HCT116 (cell line): ENCODE measurements at regions not wholly inside any gene's neighbourhood (a gene's known extent, or its start where the extent isn't known, plus 50 kb on each side); places are given as distances from the start of the nearest gene placed in this dataset.

Experiments
- ATAC-seq: fragments of 200-7000 bp; cut with Tn5 transposase; 2 replicates; pipeline ENCODE4 v1.9.1; 2020; ENCODE audit warnings: mild to moderate bottlenecking, moderate library complexity
- BruUV-seq: library from RNA; stranded (reverse); fragments of 400-500 nt; replicated peaks from 2 replicates; lab custom pipeline; 2021; lab: Mats Ljungman, UMichigan
- CTCF ChIA-PET: fragments of 300-600 bp; sonication (Branson Sonifier 250); formaldehyde crosslinking; loops from one replicate; lab custom pipeline; 2021; ENCODE audit warnings: antibody characterized with exemption; lab: Charles Lee
- POLR2A ChIA-PET: fragments of 300-600, 350-600 bp; sonication (Branson Sonifier 250); formaldehyde crosslinking; loops from one replicate; lab custom pipeline; 2021; ENCODE audit warnings: antibody characterized with exemption; lab: Charles Lee
- RAD21 ChIA-PET, 2 experiments: fragments of 300-600 bp; sonication (Branson Sonifier 250); formaldehyde crosslinking; loops; one replicate each; lab custom pipeline; 2023; ENCODE audit warnings: low total read pairs in 2 of 2; ENCODE audit not compliant: uncharacterized antibody in 2 of 2, unreplicated experiment in 2 of 2, low non-redundant PET in 1 of 2; lab: Charles Lee
- DNase-seq: peaks from one replicate; pipeline ENCODE4 v3.0.0-alpha.2; 2010; ENCODE audit warnings: low read depth, low spot score
- H2AFZ ChIP-seq: fragments of 200-600 bp; shearing (Covaris generic), sonication (generic); 2 replicates; pipeline ENCODE4 v1.6.1; 2017; ENCODE audit warnings: low read depth, mixed run types, mixed read lengths, antibody characterized with exemption, low read length; ENCODE audit not compliant: poor library complexity, severe bottlenecking
- H3K27ac ChIP-seq: 2 replicates; pipeline ENCODE4 v1.5.1; 2012; ENCODE audit warnings: low read depth, low read length
- H3K27me3 ChIP-seq: fragments of 200-600 bp; sonication (generic); 2 replicates; pipeline ENCODE4 v1.6.1; 2016; ENCODE audit warnings: mixed run types, low read length, mixed read lengths; ENCODE audit not compliant: insufficient read depth
- H3K36me3 ChIP-seq, 2 experiments: fragments of 200-500 bp in 1 of 2; fragments of 200-600 bp in 1 of 2; sonication (Bioruptor generic) in 1 of 2; sonication (generic) in 1 of 2; 2 replicates each; pipeline versions ENCODE4 v1.5.1 to v1.6.1; 2014 to 2016; ENCODE audit warnings: low read length in 2 of 2, inconsistent platforms in 1 of 2, mixed read lengths in 1 of 2, mixed run types in 1 of 2; ENCODE audit not compliant: insufficient read depth in 2 of 2, control insufficient read depth in 1 of 2
- H3K4me1 ChIP-seq, 2 experiments: fragments of 200-600 bp in 1 of 2; sonication (generic) in 1 of 2; 2 replicates each; pipeline versions ENCODE4 v1.5.1 to v1.6.1; 2012 to 2017; ENCODE audit warnings: low read length in 2 of 2, inconsistent platforms in 1 of 2, mild to moderate bottlenecking in 1 of 2, mixed read lengths in 1 of 2, mixed run types in 1 of 2, moderate library complexity in 1 of 2; ENCODE audit not compliant: insufficient read depth in 2 of 2, control insufficient read depth in 1 of 2
- H3K4me2 ChIP-seq: fragments of 200-600 bp; sonication (generic); 2 replicates; pipeline ENCODE4 v1.6.1; 2017; ENCODE audit warnings: mixed run types, low read length, mixed read lengths
- H3K4me3 ChIP-seq, 2 experiments: fragments of 200-600 bp in 1 of 2; sonication (generic) in 1 of 2; replicated peaks in 1 of 2; 2 replicates each; pipeline ENCODE4 v1.5.1; 2011 to 2016; ENCODE audit warnings: low read length in 2 of 2, control low read depth in 1 of 2, low read depth in 1 of 2, mild to moderate bottlenecking in 1 of 2, mixed read lengths in 1 of 2, mixed run types in 1 of 2
- H3K79me2 ChIP-seq: fragments of 200-600 bp; sonication (generic); 2 replicates; pipeline ENCODE4 v1.6.1; 2017; ENCODE audit warnings: mild to moderate bottlenecking, mixed run types, low read length, moderate library complexity, mixed read lengths; ENCODE audit not compliant: insufficient read depth
- H3K9ac ChIP-seq: fragments of 200-600 bp; sonication (generic); 2 replicates; pipeline ENCODE4 v1.6.1; 2016; ENCODE audit warnings: low read length, mixed read lengths
- H3K9me2 ChIP-seq: fragments of 200-600 bp; sonication (generic), shearing (Covaris generic); 2 replicates; pipeline ENCODE4 v1.6.1; 2017; ENCODE audit warnings: mixed run types, mild to moderate bottlenecking, moderate library complexity; ENCODE audit not compliant: insufficient read depth
- H3K9me3 ChIP-seq, 2 experiments: fragments of 200-500 bp in 1 of 2; fragments of 200-600 bp in 1 of 2; sonication (Bioruptor generic) in 1 of 2; sonication (generic) in 1 of 2; 2 replicates each; pipeline ENCODE4 v1.6.1; 2014 to 2017; ENCODE audit warnings: low read length in 2 of 2, mixed read lengths in 2 of 2, inconsistent platforms in 1 of 2, low read depth in 1 of 2, mild to moderate bottlenecking in 1 of 2, mixed run types in 1 of 2, moderate library complexity in 1 of 2; ENCODE audit not compliant: control insufficient read depth in 1 of 2, insufficient read depth in 1 of 2
- H4K20me1 ChIP-seq: fragments of 200-600 bp; sonication (generic), shearing (Covaris generic); 2 replicates; pipeline ENCODE4 v1.6.1; 2017; ENCODE audit warnings: mixed run types, mild to moderate bottlenecking, moderate library complexity; ENCODE audit not compliant: insufficient read depth
- CEBPB ChIP-seq: IDR thresholded peaks from 2 replicates; pipeline ENCODE4 v1.6.1; 2012; ENCODE audit warnings: low read depth
- EGR1 ChIP-seq: IDR thresholded peaks from 2 replicates; pipeline ENCODE4 v1.6.1; 2012; ENCODE audit warnings: low read depth
- EZH2 ChIP-seq: fragments of 200-600 bp; sonication (generic); IDR thresholded peaks from 2 replicates; pipeline ENCODE4 v1.6.1; 2017; ENCODE audit warnings: antibody characterized with exemption, mixed run types
- JUND ChIP-seq: IDR thresholded peaks from 2 replicates; pipeline ENCODE4 v1.6.1; 2012
- POLR2A ChIP-seq: IDR thresholded peaks from 2 replicates; pipeline ENCODE4 v1.7.0; 2011; ENCODE audit warnings: borderline replicate concordance; ENCODE audit not compliant: insufficient read depth, insufficient read length; ENCODE audit errors: extremely low read depth
- POLR2AphosphoS5 ChIP-seq: IDR thresholded peaks from 2 replicates; pipeline ENCODE4 v1.6.1; 2011; ENCODE audit warnings: mild to moderate bottlenecking, low read depth, low read length, moderate library complexity
- SP1 ChIP-seq: IDR thresholded peaks from 2 replicates; pipeline ENCODE4 v1.6.1; 2012; ENCODE audit warnings: low read depth
- SRF ChIP-seq: IDR thresholded peaks from 2 replicates; pipeline ENCODE4 v1.6.1; 2012; ENCODE audit warnings: low read depth
- TCF7L2 ChIP-seq: IDR thresholded peaks from 2 replicates; pipeline ENCODE4 v1.7.0; 2011; ENCODE audit warnings: borderline replicate concordance, inconsistent platforms; ENCODE audit not compliant: insufficient read depth, insufficient read length; ENCODE audit errors: extremely low read depth
- YY1 ChIP-seq: IDR thresholded peaks from 2 replicates; pipeline ENCODE4 v1.6.1; 2011; ENCODE audit warnings: low read length, low read depth, moderate library complexity, mild to moderate bottlenecking; ENCODE audit not compliant: insufficient replicate concordance; ENCODE audit errors: extremely low read depth
- ZFX ChIP-seq: fragments of 450-650 bp; IDR thresholded peaks from 2 replicates; pipeline ENCODE4 v1.6.1; 2017
- ZNF274 ChIP-seq: fragments of 200-500 bp; sonication (Bioruptor generic); IDR thresholded peaks from 2 replicates; pipeline ENCODE4 v1.6.1; 2014; ENCODE audit warnings: mild to moderate bottlenecking, low read depth, low read length, inconsistent platforms
- intact Hi-C: fragments of 100-400 bp; cut with micrococcal nuclease; formaldehyde crosslinking; loops from 2 replicates; pipeline ENCODE4 v1.10.0; 2022
- TF ChIP-seq, protein P1 (sequence below): IDR thresholded peaks from 2 replicates; pipeline ENCODE4 v1.6.1; 2011; ENCODE audit warnings: mild to moderate bottlenecking, low read length, moderate library complexity; ENCODE audit not compliant: insufficient replicate concordance; ENCODE audit errors: extremely low read depth
- TF ChIP-seq, protein P2 (sequence below): IDR thresholded peaks from 2 replicates; pipeline ENCODE4 v1.6.1; 2012
- TF ChIP-seq, protein P3 (sequence below): IDR thresholded peaks from 2 replicates; pipeline ENCODE4 v1.6.1; 2012
- TF ChIP-seq, protein P4 (sequence below), 3 experiments: fragments of 200-600 bp in 1 of 3; sonication (generic) in 1 of 3; IDR thresholded peaks in 2 of 3; conservative IDR thresholded peaks in 1 of 3; 2 replicates each; pipeline ENCODE4 v1.5.1; 2012 to 2017; ENCODE audit warnings: low read depth in 2 of 3, low read length in 2 of 3, antibody characterized with exemption in 1 of 3, borderline replicate concordance in 1 of 3, control low read depth in 1 of 3, mild to moderate bottlenecking in 1 of 3, mixed read lengths in 1 of 3, mixed run types in 1 of 3, moderate library complexity in 1 of 3; ENCODE audit not compliant: insufficient read depth in 1 of 3

DNA sequence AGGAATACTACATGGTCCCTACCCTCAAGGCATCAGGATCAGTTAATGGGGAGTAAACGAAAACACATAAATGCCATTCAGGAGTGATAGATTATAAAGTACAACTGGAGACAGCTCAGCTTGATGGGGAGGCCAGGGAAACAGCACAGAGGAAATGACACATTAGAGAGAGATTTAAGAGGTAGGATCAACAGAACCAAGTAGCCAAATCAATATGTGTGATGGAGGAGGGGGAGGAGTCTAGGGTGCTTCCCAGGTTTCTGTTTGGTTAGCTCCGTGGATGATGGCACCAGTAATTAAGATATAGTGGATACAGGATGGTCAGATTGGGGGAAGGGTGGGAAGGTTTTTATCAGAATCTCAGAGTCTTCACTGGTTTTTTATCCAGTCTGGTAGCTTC is 229.5 kb upstream of the ROPN1 start (continued):
- TF ChIP-seq, protein P1, sequence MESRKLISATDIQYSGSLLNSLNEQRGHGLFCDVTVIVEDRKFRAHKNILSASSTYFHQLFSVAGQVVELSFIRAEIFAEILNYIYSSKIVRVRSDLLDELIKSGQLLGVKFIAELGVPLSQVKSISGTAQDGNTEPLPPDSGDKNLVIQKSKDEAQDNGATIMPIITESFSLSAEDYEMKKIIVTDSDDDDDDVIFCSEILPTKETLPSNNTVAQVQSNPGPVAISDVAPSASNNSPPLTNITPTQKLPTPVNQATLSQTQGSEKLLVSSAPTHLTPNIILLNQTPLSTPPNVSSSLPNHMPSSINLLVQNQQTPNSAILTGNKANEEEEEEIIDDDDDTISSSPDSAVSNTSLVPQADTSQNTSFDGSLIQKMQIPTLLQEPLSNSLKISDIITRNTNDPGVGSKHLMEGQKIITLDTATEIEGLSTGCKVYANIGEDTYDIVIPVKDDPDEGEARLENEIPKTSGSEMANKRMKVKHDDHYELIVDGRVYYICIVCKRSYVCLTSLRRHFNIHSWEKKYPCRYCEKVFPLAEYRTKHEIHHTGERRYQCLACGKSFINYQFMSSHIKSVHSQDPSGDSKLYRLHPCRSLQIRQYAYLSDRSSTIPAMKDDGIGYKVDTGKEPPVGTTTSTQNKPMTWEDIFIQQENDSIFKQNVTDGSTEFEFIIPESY, result no peak
- TF ChIP-seq, protein P2, sequence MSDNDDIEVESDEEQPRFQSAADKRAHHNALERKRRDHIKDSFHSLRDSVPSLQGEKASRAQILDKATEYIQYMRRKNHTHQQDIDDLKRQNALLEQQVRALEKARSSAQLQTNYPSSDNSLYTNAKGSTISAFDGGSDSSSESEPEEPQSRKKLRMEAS, result no peak
- TF ChIP-seq, protein P3, sequence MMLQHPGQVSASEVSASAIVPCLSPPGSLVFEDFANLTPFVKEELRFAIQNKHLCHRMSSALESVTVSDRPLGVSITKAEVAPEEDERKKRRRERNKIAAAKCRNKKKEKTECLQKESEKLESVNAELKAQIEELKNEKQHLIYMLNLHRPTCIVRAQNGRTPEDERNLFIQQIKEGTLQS, result no peak
- TF ChIP-seq YY1, result no peak
- no peak for TF ChIP-seq SRF
- TF ChIP-seq ZNF274, result no peak
- no peak for TF ChIP-seq ZFX

DNA sequence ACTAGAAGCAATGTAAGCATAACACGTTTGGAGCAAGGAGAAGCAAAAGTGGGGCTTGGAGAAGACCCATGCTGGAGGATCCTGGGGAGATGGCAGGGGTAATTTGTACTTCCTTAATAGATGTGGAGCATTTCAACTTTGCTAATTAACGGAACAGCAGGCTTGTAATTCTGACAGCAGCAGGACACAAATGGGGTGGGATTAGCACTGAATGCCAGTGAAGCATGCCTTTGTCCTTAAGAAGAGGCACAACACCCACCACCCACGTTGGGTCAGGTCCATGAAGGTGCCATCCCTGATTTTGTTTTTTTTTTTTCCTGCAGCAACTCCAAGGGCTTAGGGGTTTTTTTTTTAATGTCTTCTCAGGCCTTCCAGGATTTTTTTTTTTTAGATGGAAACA is 231.9 kb upstream of the ROPN1 start:
- ChIA-PET CTCF (no interaction called here), POLR2A (no interaction called here), RAD21 (no interaction called here)
- H3K27me3 ChIP-seq, result peaks cover 71% of the 10 kb centered on the region
- no peak overlapping the region for H3K4me2 ChIP-seq
- intact Hi-C loops, result no loop called here
- H3K4me1 ChIP-seq, result no peaks in the 10 kb centered on the region
- no peaks in the 10 kb centered on the region for H3K79me2 ChIP-seq
- no peaks in the 10 kb centered on the region; a peak in 1 of 4 replicates for H3K36me3 ChIP-seq
- H4K20me1 ChIP-seq, result no peaks in the 10 kb centered on the region
- no peaks in the 10 kb centered on the region for H3K9me2 ChIP-seq
- no peak overlapping the region for H3K27ac ChIP-seq
- no peak overlapping the region for H3K9ac ChIP-seq
- H2AFZ ChIP-seq, result no peak overlapping the region
- no TSS peak for BruUV-seq
- no peak for ATAC-seq
- H3K9me3 ChIP-seq, result no peaks in the 10 kb centered on the region
- DNase-seq, result no peak
- no peak overlapping the region for H3K4me3 ChIP-seq
- TF ChIP-seq POLR2A (no peak), CEBPB (no peak), EZH2 (no peak), SP1 (no peak), TCF7L2 (no peak), ZFX (no peak), JUND (no peak), POLR2AphosphoS5 (no peak), YY1 (no peak), EGR1 (no peak), SRF (no peak)
- TF ChIP-seq, protein P2, result no peak
- TF ChIP-seq, protein P1, result no peak
- TF ChIP-seq, protein P4, sequence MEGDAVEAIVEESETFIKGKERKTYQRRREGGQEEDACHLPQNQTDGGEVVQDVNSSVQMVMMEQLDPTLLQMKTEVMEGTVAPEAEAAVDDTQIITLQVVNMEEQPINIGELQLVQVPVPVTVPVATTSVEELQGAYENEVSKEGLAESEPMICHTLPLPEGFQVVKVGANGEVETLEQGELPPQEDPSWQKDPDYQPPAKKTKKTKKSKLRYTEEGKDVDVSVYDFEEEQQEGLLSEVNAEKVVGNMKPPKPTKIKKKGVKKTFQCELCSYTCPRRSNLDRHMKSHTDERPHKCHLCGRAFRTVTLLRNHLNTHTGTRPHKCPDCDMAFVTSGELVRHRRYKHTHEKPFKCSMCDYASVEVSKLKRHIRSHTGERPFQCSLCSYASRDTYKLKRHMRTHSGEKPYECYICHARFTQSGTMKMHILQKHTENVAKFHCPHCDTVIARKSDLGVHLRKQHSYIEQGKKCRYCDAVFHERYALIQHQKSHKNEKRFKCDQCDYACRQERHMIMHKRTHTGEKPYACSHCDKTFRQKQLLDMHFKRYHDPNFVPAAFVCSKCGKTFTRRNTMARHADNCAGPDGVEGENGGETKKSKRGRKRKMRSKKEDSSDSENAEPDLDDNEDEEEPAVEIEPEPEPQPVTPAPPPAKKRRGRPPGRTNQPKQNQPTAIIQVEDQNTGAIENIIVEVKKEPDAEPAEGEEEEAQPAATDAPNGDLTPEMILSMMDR (IDR thresholded peaks at IDR 0.05 in 2 of 3, conservative IDR thresholded peaks at IDR 0.05 in 1 of 3; ENCODE audit: borderline replicate concordance in 1 of 3, insufficient read depth in 1 of 3, low read depth in 2 of 3, low read length in 2 of 3), result no peak
- TF ChIP-seq, protein P3, result no peak
